ENCODE measurements at regions not wholly inside any gene's neighbourhood (a gene's known extent, or its start where the extent isn't known, plus 50 kb on each side); places are given as distances from the start of the nearest gene placed in this dataset.
A peak's percentile ranks its signal among the peaks of the same experiment; 100 is the strongest.

GRCh38 chr13:90116121-90116520, 1231.4 kb upstream of the MIR17HG start (continued):
- TF ChIP-seq SREBF1 (IDR thresholded peaks at IDR 0.05; ENCODE audit: borderline replicate concordance, low read depth, low read length) (no peak), KDM1A (IDR thresholded peaks at IDR 0.05) (no peak), RHOXF2B (CRISPR knock-in tag; conservative IDR thresholded peaks at IDR 0.05) (no peak), TCFL5 (CRISPR knock-in tag; conservative IDR thresholded peaks at IDR 0.05) (no peak)

GRCh38 chr13:90118467-90119071, 1228.9 kb upstream of the MIR17HG start:
- Histone ChIP-seq H3K4me2 (ENCODE audit: insufficient read depth, low read length) (no peak overlapping the region), H3K4me3 (no peak overlapping the region), H2AFZ (ENCODE audit: low read depth, low read length) (no peak overlapping the region), H3K4me1 (replicated peaks in 1 of 2; ENCODE audit: control insufficient read depth in 2 of 2, insufficient read depth in 2 of 2, low read length in 2 of 2) (no peaks in the 10 kb centered on the region), H3K9ac (ENCODE audit: insufficient read depth in 1 of 2, low read depth in 2 of 2, low read length in 2 of 2) (no peak overlapping the region), H3K79me2 (ENCODE audit: control insufficient read depth, insufficient read depth, low read length) (no peaks in the 10 kb centered on the region), H3K9me3 (replicated peaks; ENCODE audit: control insufficient read depth, insufficient read depth, low read depth, low read length) (no peaks in the 10 kb centered on the region; the same call in 1 of the 2 replicates), H3K9me1 (ENCODE audit: control insufficient read depth, insufficient read depth, low read length) (no peaks in the 10 kb centered on the region), H3K36me3 (ENCODE audit: control insufficient read depth, insufficient read depth, low read length) (no peaks in the 10 kb centered on the region), H3K27me3 (ENCODE audit: control insufficient read depth in 2 of 2, insufficient read depth in 2 of 2, low read length in 2 of 2) (no peaks in the 10 kb centered on the region), H4K20me1 (replicated peaks; ENCODE audit: control insufficient read depth, insufficient read depth, low read length) (no peaks in the 10 kb centered on the region), H3K27ac (ENCODE audit: extremely low read depth, low read depth, low read length) (no peak overlapping the region)
- intact Hi-C loops (cut with micrococcal nuclease) (no loop called here), in situ Hi-C loops (cut with MboI) (no loop called here)
- 2% methylated on average over 6 of the region's 6 CpGs for WGBS (ENCODE audit: insufficient coverage, low coverage, missing lambda C conversion rate)
- no peak for TF ChIP-seq ZBTB11 (CRISPR knock-in tag; IDR thresholded peaks at IDR 0.05)
- no peak for TF ChIP-seq CBFB (CRISPR knock-in tag; IDR thresholded peaks at IDR 0.05)
- 0 out of 2 replicates have a peak, but pooled peaks have one; percentile 29 for TF ChIP-seq MCM3 (IDR thresholded peaks at IDR 0.05)
- peak; percentile 78; the same call in 1 of the 2 replicates for TF ChIP-seq ZNF311 (CRISPR knock-in tag; IDR thresholded peaks at IDR 0.05)
- peak; percentile 26; the same call in 1 of the 2 replicates for TF ChIP-seq CBFA2T2 (conservative IDR thresholded peaks at IDR 0.05)
- TF ChIP-seq TCF3 (CRISPR knock-in tag; IDR thresholded peaks at IDR 0.05) = peak; percentile 56
- no peak for TF ChIP-seq LARP7 (IDR thresholded peaks at IDR 0.05)
- no peak for TF ChIP-seq ESRRB (CRISPR knock-in tag; IDR thresholded peaks at IDR 0.05; ENCODE audit: borderline replicate concordance)
- no peak for FAIRE-seq
- ATAC-seq = no peak
- ChIA-PET POLR2A (no interaction called here), CTCF (ENCODE audit: low intra/inter-chr PET ratio) (no interaction called here)
- no peak for DNase-seq (ENCODE audit: extremely low read depth in 1 of 4, low spot score in 3 of 4)
- no TSS peak for BruUV-seq (replicated peaks)

Measured in K562 (cell line).